Loucy (cell line): ENCODE measurements at regions not wholly inside any gene's neighbourhood (a gene's known extent, or its start where the extent isn't known, plus 50 kb on each side); places are given as distances from the start of the nearest gene placed in this dataset.
"Not testable (repeated sequence)": the region's sequence is repeated elsewhere in the genome, so short reads cannot be mapped to it uniquely, and the experiment has no call there.

ENCODE experiments used
- H2AFZ ChIP-seq: fragments of 200-600 bp; sonication (generic); 2 replicates; pipeline ENCODE4 v1.6.0; 2016; ENCODE audit warnings: antibody characterized with exemption, mild to moderate bottlenecking, low read length, moderate library complexity
- H3F3A ChIP-seq: fragments of 200-600 bp; 2 replicates; pipeline ENCODE4 v1.6.0; 2016; ENCODE audit warnings: antibody characterized with exemption, low read depth, mild to moderate bottlenecking
- H3K27me3 ChIP-seq: fragments of 200-600 bp; sonication (generic); 2 replicates; pipeline ENCODE4 v1.6.1; 2014; ENCODE audit warnings: low read length, mild to moderate bottlenecking; ENCODE audit not compliant: insufficient read depth, poor library complexity, severe bottlenecking
- H3K36me3 ChIP-seq: fragments of 200-600 bp; sonication (generic); 2 replicates; pipeline ENCODE4 v1.6.1; 2016; ENCODE audit warnings: low read length; ENCODE audit not compliant: insufficient read depth
- H3K4me1 ChIP-seq: fragments of 200-600 bp; sonication (generic); 2 replicates; pipeline ENCODE4 v1.5.1; 2014; ENCODE audit warnings: low read length, mild to moderate bottlenecking; ENCODE audit not compliant: insufficient read depth, poor library complexity, severe bottlenecking
- H3K4me2 ChIP-seq: fragments of 200-600 bp; sonication (generic); 2 replicates; pipeline ENCODE4 v1.6.0; 2014; ENCODE audit warnings: antibody characterized with exemption, low read length, low read depth, mild to moderate bottlenecking; ENCODE audit not compliant: poor library complexity, severe bottlenecking
- H3K4me3 ChIP-seq: fragments of 200-600 bp; sonication (generic); 2 replicates; pipeline ENCODE4 v1.5.1; 2014; ENCODE audit warnings: low read length, mild to moderate bottlenecking, mixed read lengths; ENCODE audit not compliant: poor library complexity, severe bottlenecking
- H3K79me2 ChIP-seq: fragments of 200-600 bp; sonication (generic); 2 replicates; pipeline ENCODE4 v1.6.1; 2014; ENCODE audit warnings: low read length; ENCODE audit not compliant: insufficient read depth
- H3K9ac ChIP-seq: fragments of 200-600 bp; sonication (generic); 2 replicates; pipeline ENCODE4 v1.6.0; 2014; ENCODE audit warnings: mild to moderate bottlenecking, low read depth, low read length, moderate library complexity; ENCODE audit not compliant: poor library complexity, severe bottlenecking
- H3K9me2 ChIP-seq: fragments of 200-600 bp; sonication (generic); replicated peaks from 2 replicates; pipeline ENCODE4 v1.6.1; 2016; ENCODE audit warnings: low read depth, low read length, mixed read lengths
- H3K9me3 ChIP-seq: fragments of 200-600 bp; sonication (generic); 2 replicates; pipeline ENCODE4 v1.6.1; 2014; ENCODE audit warnings: mild to moderate bottlenecking, antibody characterized with exemption, low read length, low read depth; ENCODE audit not compliant: insufficient read depth
- H4K20me1 ChIP-seq: fragments of 200-600 bp; sonication (generic); 2 replicates; pipeline ENCODE4 v1.6.0; 2014; ENCODE audit warnings: antibody characterized with exemption, low read length, mild to moderate bottlenecking; ENCODE audit not compliant: insufficient read depth, poor library complexity, severe bottlenecking
- EZH2phosphoT487 ChIP-seq: fragments of 200-600 bp; IDR thresholded peaks from 2 replicates; pipeline ENCODE4 v1.6.1; 2018; ENCODE audit warnings: antibody characterized with exemption, mild to moderate bottlenecking, moderate library complexity, borderline replicate concordance
- TF ChIP-seq, protein P1 (sequence below): fragments of 200-600 bp; sonication (generic); conservative IDR thresholded peaks from 2 replicates; pipeline ENCODE4 v1.5.1; 2014; ENCODE audit warnings: mild to moderate bottlenecking, antibody characterized with exemption, low read length

- TF ChIP-seq EZH2phosphoT487, result no peak
- TF ChIP-seq, protein P1, sequence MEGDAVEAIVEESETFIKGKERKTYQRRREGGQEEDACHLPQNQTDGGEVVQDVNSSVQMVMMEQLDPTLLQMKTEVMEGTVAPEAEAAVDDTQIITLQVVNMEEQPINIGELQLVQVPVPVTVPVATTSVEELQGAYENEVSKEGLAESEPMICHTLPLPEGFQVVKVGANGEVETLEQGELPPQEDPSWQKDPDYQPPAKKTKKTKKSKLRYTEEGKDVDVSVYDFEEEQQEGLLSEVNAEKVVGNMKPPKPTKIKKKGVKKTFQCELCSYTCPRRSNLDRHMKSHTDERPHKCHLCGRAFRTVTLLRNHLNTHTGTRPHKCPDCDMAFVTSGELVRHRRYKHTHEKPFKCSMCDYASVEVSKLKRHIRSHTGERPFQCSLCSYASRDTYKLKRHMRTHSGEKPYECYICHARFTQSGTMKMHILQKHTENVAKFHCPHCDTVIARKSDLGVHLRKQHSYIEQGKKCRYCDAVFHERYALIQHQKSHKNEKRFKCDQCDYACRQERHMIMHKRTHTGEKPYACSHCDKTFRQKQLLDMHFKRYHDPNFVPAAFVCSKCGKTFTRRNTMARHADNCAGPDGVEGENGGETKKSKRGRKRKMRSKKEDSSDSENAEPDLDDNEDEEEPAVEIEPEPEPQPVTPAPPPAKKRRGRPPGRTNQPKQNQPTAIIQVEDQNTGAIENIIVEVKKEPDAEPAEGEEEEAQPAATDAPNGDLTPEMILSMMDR, result no peak
- H3K9ac ChIP-seq, result no peak overlapping the region
- no peaks in the 10 kb centered on the region for H3F3A ChIP-seq
- no peak overlapping the region for H3K4me2 ChIP-seq
- no peak overlapping the region for H3K4me3 ChIP-seq
- H4K20me1 ChIP-seq, result no peaks in the 10 kb centered on the region
- no peaks in the 10 kb centered on the region for H3K9me3 ChIP-seq
- H3K36me3 ChIP-seq, result no peaks in the 10 kb centered on the region
- H3K9me2 ChIP-seq, result no peaks in the 10 kb centered on the region
- no peaks in the 10 kb centered on the region for H3K4me1 ChIP-seq
- H3K27me3 ChIP-seq, result no peaks in the 10 kb centered on the region
- no peaks in the 10 kb centered on the region for H3K79me2 ChIP-seq
- no peak overlapping the region for H2AFZ ChIP-seq
Measured at GRCh38 chr16:6771956-6772355, 560.7 kb upstream of the RBFOX1 start.

DNA sequence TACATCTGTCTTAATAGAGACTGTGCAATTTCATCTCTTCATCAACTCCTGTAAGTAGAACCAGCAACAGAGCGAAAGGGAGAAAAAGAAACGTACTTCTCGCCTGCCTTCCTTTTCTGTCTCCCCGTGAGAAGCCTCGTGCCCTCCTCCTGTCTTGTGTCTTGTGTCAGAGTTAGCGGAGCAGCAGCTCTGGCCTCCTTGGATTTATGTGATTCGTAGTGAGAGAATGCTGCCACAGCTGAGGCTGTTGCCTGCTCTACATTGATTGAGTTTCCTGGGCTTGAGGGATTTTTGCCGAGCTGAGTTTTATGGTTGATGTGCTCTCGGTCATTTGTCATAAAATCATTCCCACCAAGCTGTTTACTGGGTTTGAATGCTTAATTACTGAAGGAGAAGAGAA is 579.1 kb upstream of the RBFOX1 start:
- Histone ChIP-seq H3K79me2 (no peaks in the 10 kb centered on the region), H2AFZ (no peak overlapping the region), H3F3A (no peaks in the 10 kb centered on the region), H3K9me2 (no peaks in the 10 kb centered on the region), H3K4me3 (no peak overlapping the region), H4K20me1 (no peaks in the 10 kb centered on the region), H3K4me1 (no peaks in the 10 kb centered on the region), H3K27me3 (no peaks in the 10 kb centered on the region), H3K36me3 (no peaks in the 10 kb centered on the region), H3K9me3 (no peaks in the 10 kb centered on the region), H3K4me2 (no peak overlapping the region), H3K9ac (no peak overlapping the region)
- no peak for TF ChIP-seq EZH2phosphoT487
- TF ChIP-seq, protein P1, result no peak

GRCh38 chr16:6751191-6751590 is 581.5 kb upstream of the RBFOX1 start:
- Histone ChIP-seq H3K36me3 (no peaks in the 10 kb centered on the region), H3K9me2 (no peaks in the 10 kb centered on the region), H3K4me2 (no peak overlapping the region), H2AFZ (no peak overlapping the region), H3K9ac (no peak overlapping the region), H3K4me1 (no peaks in the 10 kb centered on the region), H4K20me1 (no peaks in the 10 kb centered on the region), H3K27me3 (no peaks in the 10 kb centered on the region), H3F3A (no peaks in the 10 kb centered on the region), H3K4me3 (no peak overlapping the region), H3K79me2 (no peaks in the 10 kb centered on the region), H3K9me3 (no peaks in the 10 kb centered on the region)
- TF ChIP-seq EZH2phosphoT487, result no peak

GRCh38 chr16:6749698-6750097 is 582.9 kb upstream of the RBFOX1 start:
- no peaks in the 10 kb centered on the region for H3K9me2 ChIP-seq
- H3K36me3 ChIP-seq, result no peaks in the 10 kb centered on the region
- no peaks in the 10 kb centered on the region for H4K20me1 ChIP-seq
- TF ChIP-seq, protein P1, result no peak
- no peak for TF ChIP-seq EZH2phosphoT487
- no peak overlapping the region for H3K4me2 ChIP-seq
- no peak overlapping the region for H3K4me3 ChIP-seq
- H3K9me3 ChIP-seq, result no peaks in the 10 kb centered on the region
- H2AFZ ChIP-seq, result no peak overlapping the region
- no peaks in the 10 kb centered on the region for H3K4me1 ChIP-seq
- H3K9ac ChIP-seq, result no peak overlapping the region
- H3K27me3 ChIP-seq, result no peaks in the 10 kb centered on the region
- no peaks in the 10 kb centered on the region for H3K79me2 ChIP-seq
- no peaks in the 10 kb centered on the region for H3F3A ChIP-seq

DNA sequence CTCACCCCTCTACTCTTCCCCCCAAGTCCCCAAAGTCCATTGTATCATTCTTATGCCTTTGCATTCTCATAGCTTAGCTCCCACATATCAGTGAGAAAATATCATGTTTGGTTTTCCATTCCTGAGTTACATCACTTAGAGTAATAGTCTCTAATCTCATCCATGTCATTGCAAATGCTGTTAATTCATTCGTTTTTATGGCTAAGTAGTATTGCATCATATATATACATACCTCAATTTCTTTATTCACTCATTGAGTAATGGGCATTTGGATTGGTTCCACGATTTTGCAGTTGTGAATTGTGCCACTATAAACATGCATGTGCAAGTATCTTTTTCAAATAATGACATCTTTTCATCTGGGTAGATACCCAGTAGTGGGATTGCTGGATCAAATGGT is 596.3 kb upstream of the RBFOX1 start:
- H3K4me2 ChIP-seq, H4K20me1 ChIP-seq, H2AFZ ChIP-seq, H3K9ac ChIP-seq, H3K9me2 ChIP-seq, H3F3A ChIP-seq, H3K4me3 ChIP-seq, H3K4me1 ChIP-seq, H3K9me3 ChIP-seq, H3K27me3 ChIP-seq, H3K36me3 ChIP-seq, H3K79me2 ChIP-seq: not testable (repeated sequence)
